ENCODE measurements at regions not wholly inside any gene's neighbourhood (a gene's known extent, or its start where the extent isn't known, plus 50 kb on each side); places are given as distances from the start of the nearest gene placed in this dataset.

- no peaks in the 10 kb centered on the region for H3K27me3 ChIP-seq
- no peaks in the 10 kb centered on the region for H3K9me3 ChIP-seq (replicated peaks in 1 of 3)
- H3K27ac ChIP-seq: no peak overlapping the region
- no peak for TF ChIP-seq CTCF (IDR thresholded peaks at IDR 0.05)
- no peak for TF ChIP-seq POLR2A (IDR thresholded peaks at IDR 0.05)
- no peaks in the 10 kb centered on the region for H3K36me3 ChIP-seq (replicated peaks in 1 of 2)
- peaks cover 0 to 9% of the 10 kb centered on the region in 2 donors for H3K4me1 ChIP-seq (replicated peaks in 1 of 2)
- WGBS, 4 donors: 94 to 96% (median 94%) methylated on average over 4 of the region's 4 CpGs
- intact Hi-C loops (cut with DNase I): no loop called here
- no peak overlapping the region for H3K4me3 ChIP-seq
- no peak for DNase-seq
Measured at GRCh38 chr13:34352958-34353357, 535.0 kb downstream of the RFC3 start.

GRCh38 chr13:34356686-34357434, 538.9 kb downstream of the RFC3 start:
- intact Hi-C loops (cut with DNase I): no loop called here
- peaks cover 0 to 7% of the 10 kb centered on the region in 2 donors for H3K4me1 ChIP-seq (replicated peaks in 1 of 2)
- no peaks in the 10 kb centered on the region for H3K36me3 ChIP-seq (replicated peaks in 1 of 2)
- 79 to 93% (median 86%) methylated on average over 4 of the region's 4 CpGs for whole genome bisulfite sequencing, 4 donors
- no peaks in the 10 kb centered on the region for H3K9me3 ChIP-seq (replicated peaks in 1 of 3)
- TF ChIP-seq CTCF (IDR thresholded peaks at IDR 0.05) (no peak), POLR2A (IDR thresholded peaks at IDR 0.05) (no peak)
- peak overlapping the region in 1 of 5 donors; percentile 32 for H3K27ac ChIP-seq
- H3K27me3 ChIP-seq: no peaks in the 10 kb centered on the region
- no peak for DNase-seq
- H3K4me3 ChIP-seq: no peak overlapping the region

GRCh38 chr13:34357435-34358232, 539.7 kb downstream of the RFC3 start:
- Histone ChIP-seq H3K27ac (peak overlapping the region in 1 of 5 donors; percentile 32), H3K36me3 (replicated peaks in 1 of 2) (no peaks in the 10 kb centered on the region), H3K4me1 (replicated peaks in 1 of 2) (peaks cover 0 to 7% of the 10 kb centered on the region in 2 donors), H3K4me3 (no peak overlapping the region), H3K27me3 (no peaks in the 10 kb centered on the region), H3K9me3 (replicated peaks in 1 of 3) (no peaks in the 10 kb centered on the region)
- 40 to 50% (median 49%) methylated on average over 9 to 10 of the region's 10 CpGs for WGBS, 4 donors
- TF ChIP-seq CTCF (IDR thresholded peaks at IDR 0.05) (no peak), POLR2A (IDR thresholded peaks at IDR 0.05) (no peak)
- peak; percentile 30 to 71 (median 68) for DNase-seq
- intact Hi-C loops (cut with DNase I): no loop called here

GRCh38 chr13:34358811-34359513, 541.0 kb downstream of the RFC3 start:
- Histone ChIP-seq H3K27ac (no peak overlapping the region), H3K36me3 (replicated peaks in 1 of 2) (no peaks in the 10 kb centered on the region), H3K4me3 (no peak overlapping the region), H3K9me3 (replicated peaks in 1 of 3) (no peaks in the 10 kb centered on the region), H3K27me3 (no peaks in the 10 kb centered on the region), H3K4me1 (replicated peaks in 1 of 2) (peaks cover 0 to 7% of the 10 kb centered on the region in 2 donors)
- 45 to 72% (median 67%) methylated on average over 2 of the region's 2 CpGs for WGBS, 4 donors
- TF ChIP-seq CTCF (IDR thresholded peaks at IDR 0.05) (no peak), POLR2A (IDR thresholded peaks at IDR 0.05) (no peak)
- no peak for DNase-seq
- intact Hi-C loops (cut with DNase I): no loop called here
